ENCODE measurements at regions not wholly inside any gene's neighbourhood (a gene's known extent, or its start where the extent isn't known, plus 50 kb on each side); places are given as distances from the start of the nearest gene placed in this dataset.

- TF ChIP-seq CTCF (IDR thresholded peaks at IDR 0.05; ENCODE audit: insufficient read depth, low read length) (no peak), SPI1 (IDR thresholded peaks at IDR 0.05; ENCODE audit: borderline replicate concordance, low read depth) (no peak), POLR2AphosphoS5 (IDR thresholded peaks at IDR 0.05; ENCODE audit: low read depth) (no peak)
- H3K27ac ChIP-seq (replicated peaks), result no peak overlapping the region
- peaks cover 2% of the 10 kb centered on the region for H3K27me3 ChIP-seq (ENCODE audit: insufficient read depth, poor library complexity, severe bottlenecking)
- H3K4me3 ChIP-seq (replicated peaks; ENCODE audit: insufficient read depth, low read length), result no peak overlapping the region
- no peak for DNase-seq (ENCODE audit: low read depth in 1 of 2, low spot score in 1 of 2)
Measured at GRCh38 chr20:40010483-40010882, 678.6 kb downstream of the MAFB start.

GRCh38 chr20:40009542-40009941, 679.5 kb downstream of the MAFB start:
- no peak for DNase-seq (ENCODE audit: low read depth in 1 of 2, low spot score in 1 of 2)
- H3K27me3 ChIP-seq (ENCODE audit: insufficient read depth, poor library complexity, severe bottlenecking), result peaks cover 2% of the 10 kb centered on the region
- H3K4me3 ChIP-seq (replicated peaks; ENCODE audit: insufficient read depth, low read length), result no peak overlapping the region
- no peak for TF ChIP-seq SPI1 (IDR thresholded peaks at IDR 0.05; ENCODE audit: borderline replicate concordance, low read depth)
- no peak for TF ChIP-seq REST (IDR thresholded peaks at IDR 0.05; ENCODE audit: insufficient replicate concordance, low read depth)
- no peak for TF ChIP-seq POLR2AphosphoS5 (IDR thresholded peaks at IDR 0.05; ENCODE audit: low read depth)
- TF ChIP-seq GABPA (IDR thresholded peaks at IDR 0.05; ENCODE audit: low read depth), result no peak
- TF ChIP-seq CTCF (IDR thresholded peaks at IDR 0.05; ENCODE audit: insufficient read depth, low read length), result no peak
- H3K27ac ChIP-seq (replicated peaks), result no peak overlapping the region

- H3K27ac ChIP-seq (replicated peaks), result no peak overlapping the region
- DNase-seq (ENCODE audit: low read depth in 1 of 2, low spot score in 1 of 2), result no peak
- peaks cover 2% of the 10 kb centered on the region for H3K27me3 ChIP-seq (ENCODE audit: insufficient read depth, poor library complexity, severe bottlenecking)
- H3K4me3 ChIP-seq (replicated peaks; ENCODE audit: insufficient read depth, low read length), result no peak overlapping the region
- TF ChIP-seq GABPA (IDR thresholded peaks at IDR 0.05; ENCODE audit: low read depth) (no peak), CTCF (IDR thresholded peaks at IDR 0.05; ENCODE audit: insufficient read depth, low read length) (no peak), SPI1 (IDR thresholded peaks at IDR 0.05; ENCODE audit: borderline replicate concordance, low read depth) (no peak), REST (IDR thresholded peaks at IDR 0.05; ENCODE audit: insufficient replicate concordance, low read depth) (no peak), POLR2AphosphoS5 (IDR thresholded peaks at IDR 0.05; ENCODE audit: low read depth) (no peak)
Measured at GRCh38 chr20:40008177-40008576, 680.9 kb downstream of the MAFB start.

- H3K4me3 ChIP-seq (replicated peaks; ENCODE audit: insufficient read depth, low read length), result no peak overlapping the region
- peaks cover 2% of the 10 kb centered on the region for H3K27me3 ChIP-seq (ENCODE audit: insufficient read depth, poor library complexity, severe bottlenecking)
- no peak for DNase-seq (ENCODE audit: low read depth in 1 of 2, low spot score in 1 of 2)
- no peak overlapping the region for H3K27ac ChIP-seq (replicated peaks)
- no peak for TF ChIP-seq CTCF (IDR thresholded peaks at IDR 0.05; ENCODE audit: insufficient read depth, low read length)
- TF ChIP-seq POLR2AphosphoS5 (IDR thresholded peaks at IDR 0.05; ENCODE audit: low read depth), result no peak
- no peak for TF ChIP-seq SPI1 (IDR thresholded peaks at IDR 0.05; ENCODE audit: borderline replicate concordance, low read depth)
- TF ChIP-seq REST (IDR thresholded peaks at IDR 0.05; ENCODE audit: insufficient replicate concordance, low read depth), result no peak
- TF ChIP-seq GABPA (IDR thresholded peaks at IDR 0.05; ENCODE audit: low read depth), result no peak
Measured at GRCh38 chr20:40006168-40006860, 682.7 kb downstream of the MAFB start.
